ENCODE measurements at regions not wholly inside any gene's neighbourhood (a gene's known extent, or its start where the extent isn't known, plus 50 kb on each side); places are given as distances from the start of the nearest gene placed in this dataset.

GRCh38 chr11:11113626-11114025 is 239.4 kb downstream of the CSNK2A3 start:
- ChIA-PET POLR2A (no interaction called here), CTCF (no interaction called here)
- H3K36me3 ChIP-seq (ENCODE audit: control insufficient read depth, insufficient read depth, low read length), result no peaks in the 10 kb centered on the region
- H3K4me3 ChIP-seq (ENCODE audit: low read depth, low read length), result no peak overlapping the region
- no peak for TF ChIP-seq CTCF (IDR thresholded peaks at IDR 0.05; ENCODE audit: insufficient read depth, low read depth, low read length)
- no peak for DNase-seq (ENCODE audit: low read depth)
- peaks cover 2% of the 10 kb centered on the region; the same call in 1 of the 2 replicates for H3K27me3 ChIP-seq (ENCODE audit: control insufficient read depth, insufficient read depth, low read length)

- Histone ChIP-seq H3K27me3 (ENCODE audit: control insufficient read depth, insufficient read depth, low read length) (no peaks in the 10 kb centered on the region; the same call in 1 of the 2 replicates), H3K4me3 (ENCODE audit: low read depth, low read length) (no peak overlapping the region), H3K36me3 (ENCODE audit: control insufficient read depth, insufficient read depth, low read length) (no peaks in the 10 kb centered on the region)
- ChIA-PET CTCF (no interaction called here), POLR2A (no interaction called here)
- DNase-seq (ENCODE audit: low read depth), result no peak
- no peak for TF ChIP-seq CTCF (IDR thresholded peaks at IDR 0.05; ENCODE audit: insufficient read depth, low read depth, low read length)
These were observed 245.0 kb downstream of the CSNK2A3 start for GRCh38 chr11:11108026-11108425.

- H3K4me3 ChIP-seq (ENCODE audit: low read depth, low read length), result no peak overlapping the region
- no peak for TF ChIP-seq CTCF (IDR thresholded peaks at IDR 0.05; ENCODE audit: insufficient read depth, low read depth, low read length)
- CTCF ChIA-PET, result no interaction called here
- DNase-seq (ENCODE audit: low read depth), result no peak
- no peaks in the 10 kb centered on the region for H3K36me3 ChIP-seq (ENCODE audit: control insufficient read depth, insufficient read depth, low read length)
- H3K27me3 ChIP-seq (ENCODE audit: control insufficient read depth, insufficient read depth, low read length), result peaks cover 1% of the 10 kb centered on the region; the same call in 1 of the 2 replicates
- POLR2A ChIA-PET, result interaction anchor here (0.6 kb wide), 1 partner anchor 34 kb away, joined by 3 read pairs; no protein-coding TSS in a partner anchor
These were observed 245.8 kb downstream of the CSNK2A3 start for GRCh38 chr11:11107076-11107723.

- no peak overlapping the region for H3K4me3 ChIP-seq (ENCODE audit: low read depth, low read length)
- CTCF ChIA-PET, result interaction anchor here (0.5 kb wide), 1 partner anchor 249 kb away, joined by 3 read pairs; no protein-coding TSS in a partner anchor
- H3K27me3 ChIP-seq (ENCODE audit: control insufficient read depth, insufficient read depth, low read length), result peaks cover 1% of the 10 kb centered on the region; the same call in 1 of the 2 replicates
- TF ChIP-seq CTCF (IDR thresholded peaks at IDR 0.05; ENCODE audit: insufficient read depth, low read depth, low read length), result no peak
- POLR2A ChIA-PET, result no interaction called here
- H3K36me3 ChIP-seq (ENCODE audit: control insufficient read depth, insufficient read depth, low read length), result no peaks in the 10 kb centered on the region
- no peak for DNase-seq (ENCODE audit: low read depth)
These were observed 247.5 kb upstream of the ZBED5 start for GRCh38 chr11:11105361-11105760.

GRCh38 chr11:11095831-11096723 is 238.2 kb upstream of the ZBED5 start:
- Histone ChIP-seq H3K27me3 (ENCODE audit: control insufficient read depth, insufficient read depth, low read length) (peaks cover 4% of the 10 kb centered on the region), H3K36me3 (ENCODE audit: control insufficient read depth, insufficient read depth, low read length) (no peaks in the 10 kb centered on the region), H3K4me3 (ENCODE audit: low read depth, low read length) (no peak overlapping the region)
- ChIA-PET CTCF (no interaction called here), POLR2A (no interaction called here)
- no peak for DNase-seq (ENCODE audit: low read depth)
- no peak for TF ChIP-seq CTCF (IDR thresholded peaks at IDR 0.05; ENCODE audit: insufficient read depth, low read depth, low read length)

Measured in BJ (cell line).